BLaER1 (cell line): ENCODE measurements at regions not wholly inside any gene's neighbourhood (a gene's known extent, or its start where the extent isn't known, plus 50 kb on each side); places are given as distances from the start of the nearest gene placed in this dataset.

Experiments used
- H3K27ac ChIP-seq: shearing (Covaris generic); formaldehyde crosslinking; 2 replicates; pipeline ENCODE4 v1.8.1; 2022
- H3K27me3 ChIP-seq: shearing (Covaris generic); formaldehyde crosslinking; 2 replicates; pipeline ENCODE4 v1.8.1; 2022
- H3K36me3 ChIP-seq: shearing (Covaris generic); formaldehyde crosslinking; 2 replicates; pipeline ENCODE4 v1.8.1; 2022
- H3K4me1 ChIP-seq: shearing (Covaris generic); formaldehyde crosslinking; 2 replicates; pipeline ENCODE4 v1.8.1; 2022
- H3K4me2 ChIP-seq: shearing (Covaris generic); formaldehyde crosslinking; 2 replicates; pipeline ENCODE4 v1.8.1; 2022
- H3K4me3 ChIP-seq: shearing (Covaris generic); formaldehyde crosslinking; 2 replicates; pipeline ENCODE4 v1.8.1; 2022
- H3K9ac ChIP-seq: shearing (Covaris generic); formaldehyde crosslinking; 2 replicates; pipeline ENCODE4 v1.8.1; 2022
- H3K9me3 ChIP-seq: shearing (Covaris generic); formaldehyde crosslinking; 2 replicates; pipeline ENCODE4 v1.8.1; 2022
- H4K20me1 ChIP-seq: shearing (Covaris generic); formaldehyde crosslinking; 2 replicates; pipeline ENCODE4 v1.8.1; 2022
- Cebpa-rat ChIP-seq: shearing (Covaris generic); IDR thresholded peaks from 2 replicates; pipeline ENCODE4 v1.8.1; 2022

DNA sequence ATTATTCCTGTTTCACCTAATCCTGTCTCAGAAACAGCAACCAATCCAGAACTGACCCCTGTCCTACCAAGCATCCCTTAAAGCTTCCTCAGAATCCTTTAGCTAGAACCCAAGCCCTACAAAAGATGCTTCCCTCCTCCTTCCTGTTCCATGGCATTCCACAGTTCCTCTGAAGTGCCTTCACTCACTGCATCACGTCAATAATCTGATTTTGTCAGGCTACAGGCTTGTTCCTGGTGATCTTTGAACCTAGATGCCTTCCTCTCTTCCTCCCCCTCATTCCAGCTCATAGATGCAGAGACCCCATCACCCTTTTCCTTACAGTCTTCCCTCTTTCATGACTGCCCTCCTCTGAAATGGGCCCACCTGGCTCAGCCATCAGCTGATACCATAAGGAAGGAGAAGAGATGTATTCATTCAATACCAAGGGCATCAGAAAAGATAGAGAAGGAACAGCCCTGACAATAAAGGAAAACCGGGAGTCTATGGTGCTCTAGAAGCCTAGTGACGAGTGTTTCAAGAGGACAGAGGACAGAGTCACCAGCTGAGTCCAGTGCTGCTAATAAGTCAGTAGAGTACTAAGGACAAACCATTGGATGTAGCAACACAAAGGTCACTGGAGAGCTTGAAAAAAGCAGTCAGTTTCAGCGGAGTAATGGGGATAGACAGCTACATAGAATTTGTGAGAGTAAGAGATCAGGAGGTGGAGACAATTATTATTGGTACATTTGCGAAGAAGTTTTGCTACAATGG, 62.5 kb upstream of the SPDEF start:
- peaks cover 51% of the 10 kb centered on the region for H4K20me1 ChIP-seq
- no peak overlapping the region for H3K4me2 ChIP-seq
- H3K9me3 ChIP-seq = no peaks in the 10 kb centered on the region
- H3K9ac ChIP-seq = no peak overlapping the region
- no peaks in the 10 kb centered on the region for H3K4me1 ChIP-seq
- no peak overlapping the region for H3K27ac ChIP-seq
- TF ChIP-seq Cebpa-rat = no peak
- no peaks in the 10 kb centered on the region for H3K27me3 ChIP-seq
- H3K4me3 ChIP-seq = no peak overlapping the region
- peaks cover 33% of the 10 kb centered on the region for H3K36me3 ChIP-seq

DNA sequence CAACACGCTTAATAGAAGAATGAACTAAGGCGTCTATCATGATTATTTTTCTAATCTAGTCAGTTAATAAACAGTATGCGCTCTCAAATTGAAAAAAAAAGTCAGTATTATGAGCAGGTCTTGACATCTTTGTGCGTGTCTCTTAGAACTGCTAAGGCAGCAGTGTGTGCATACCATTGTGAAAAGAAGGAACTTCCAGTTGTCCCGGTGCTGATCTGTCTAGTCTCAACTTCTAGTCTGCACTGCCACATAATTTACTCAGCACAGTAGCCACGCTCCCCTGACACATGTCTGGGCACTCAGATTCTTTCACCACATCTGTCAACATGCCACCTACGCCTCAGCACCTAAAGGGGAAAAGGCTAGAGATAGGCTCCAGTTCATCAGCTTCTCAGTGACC, 61.1 kb upstream of the SPDEF start:
- Histone ChIP-seq H3K36me3 (peaks cover 39% of the 10 kb centered on the region), H3K4me2 (no peak overlapping the region), H3K4me1 (no peaks in the 10 kb centered on the region), H3K9ac (no peak overlapping the region), H3K27me3 (no peaks in the 10 kb centered on the region), H3K4me3 (no peak overlapping the region), H3K9me3 (no peaks in the 10 kb centered on the region), H4K20me1 (peaks cover 54% of the 10 kb centered on the region), H3K27ac (no peak overlapping the region)
- no peak for TF ChIP-seq Cebpa-rat

GRCh38 chr6:34616227-34616585, 60.1 kb upstream of the SPDEF start:
- no peak overlapping the region for H3K4me3 ChIP-seq
- no peak overlapping the region for H3K9ac ChIP-seq
- no peaks in the 10 kb centered on the region for H3K4me1 ChIP-seq
- H3K9me3 ChIP-seq = no peaks in the 10 kb centered on the region
- H4K20me1 ChIP-seq = peaks cover 58% of the 10 kb centered on the region
- peaks cover 34% of the 10 kb centered on the region for H3K36me3 ChIP-seq
- H3K27ac ChIP-seq = no peak overlapping the region
- no peak overlapping the region for H3K4me2 ChIP-seq
- H3K27me3 ChIP-seq = no peaks in the 10 kb centered on the region
- no peak for TF ChIP-seq Cebpa-rat

GRCh38 chr6:34615574-34616226, 59.6 kb upstream of the SPDEF start:
- Histone ChIP-seq H3K9ac (no peak overlapping the region), H3K4me2 (no peak overlapping the region), H3K4me3 (no peak overlapping the region), H3K27me3 (no peaks in the 10 kb centered on the region), H3K36me3 (peaks cover 34% of the 10 kb centered on the region), H4K20me1 (peaks cover 62% of the 10 kb centered on the region), H3K9me3 (no peaks in the 10 kb centered on the region), H3K27ac (no peak overlapping the region), H3K4me1 (no peaks in the 10 kb centered on the region)
- no peak for TF ChIP-seq Cebpa-rat

DNA sequence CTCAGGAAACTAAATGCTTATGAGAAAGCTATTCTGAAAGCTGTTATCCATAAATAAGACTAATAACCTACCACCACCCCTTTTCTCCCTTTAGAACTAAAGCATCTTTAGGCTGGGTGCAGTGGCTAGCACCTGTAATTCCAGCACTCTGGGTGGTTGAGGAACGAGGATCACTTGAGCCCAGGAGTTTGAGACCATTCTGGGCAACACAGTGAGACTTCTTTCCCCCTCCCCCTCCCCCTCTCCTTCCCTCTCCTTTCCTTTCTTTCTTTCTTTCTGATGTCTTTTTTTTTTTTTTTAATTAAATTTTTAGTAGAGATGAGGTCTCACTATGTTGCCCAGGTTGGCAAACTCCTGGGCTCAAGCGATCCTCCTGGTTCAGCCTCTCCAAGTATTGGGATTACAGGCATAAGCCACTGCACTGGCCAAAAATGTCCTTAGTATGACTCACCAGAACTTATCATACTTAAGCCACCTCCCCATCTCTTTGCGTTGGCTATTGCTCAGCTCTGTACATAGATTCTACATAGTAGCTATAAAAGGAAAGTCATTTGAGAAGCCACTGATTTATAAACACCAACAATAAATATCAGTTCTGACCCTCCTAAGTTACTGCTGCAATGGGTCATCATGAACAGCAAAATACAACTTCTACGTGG, 54.8 kb upstream of the SPDEF start:
- Histone ChIP-seq H3K9ac (no peak overlapping the region), H3K4me2 (no peak overlapping the region), H3K9me3 (no peaks in the 10 kb centered on the region), H3K4me3 (no peak overlapping the region), H4K20me1 (peaks cover 64% of the 10 kb centered on the region), H3K4me1 (no peaks in the 10 kb centered on the region), H3K27me3 (no peaks in the 10 kb centered on the region), H3K36me3 (peaks cover 41% of the 10 kb centered on the region), H3K27ac (no peak overlapping the region)
- no peak for TF ChIP-seq Cebpa-rat

DNA sequence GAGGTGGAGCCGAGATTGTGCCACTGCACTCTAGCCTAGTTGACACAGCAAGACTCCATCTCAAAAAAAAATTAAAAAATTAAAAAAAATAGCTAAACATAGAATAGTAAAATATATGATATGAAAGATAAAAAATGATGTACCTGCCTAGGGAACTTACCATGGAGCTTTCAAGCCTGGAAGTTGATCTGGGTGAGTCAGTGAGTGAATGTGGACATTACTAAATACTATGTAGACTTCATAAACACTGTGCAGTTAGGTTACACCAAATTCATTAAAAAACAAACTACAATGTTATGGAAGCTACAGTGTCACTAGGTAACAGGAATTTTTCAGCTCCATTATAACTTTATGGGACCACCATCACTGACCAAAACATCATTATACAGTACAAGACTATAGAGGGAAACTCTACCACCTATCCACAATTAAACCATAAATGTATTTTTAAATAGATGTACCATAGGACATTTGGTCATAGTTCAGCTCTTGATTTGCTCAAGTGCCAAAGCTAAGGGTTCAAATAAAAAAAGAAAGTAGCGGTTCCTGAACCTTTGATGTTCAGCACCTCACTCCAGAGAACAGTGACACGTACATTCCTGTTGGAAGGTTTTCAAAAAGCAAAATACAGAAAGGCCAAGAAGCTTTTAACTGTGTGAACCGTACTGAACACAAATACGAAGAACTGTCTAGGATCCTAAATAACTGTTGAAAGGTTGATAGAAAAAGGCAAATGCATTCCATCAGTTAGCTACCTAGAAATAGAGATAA, 52.4 kb upstream of the SPDEF start:
- no peak overlapping the region for H3K4me2 ChIP-seq
- H4K20me1 ChIP-seq = peaks cover 55% of the 10 kb centered on the region
- H3K27me3 ChIP-seq = no peaks in the 10 kb centered on the region
- H3K9me3 ChIP-seq = no peaks in the 10 kb centered on the region
- H3K4me1 ChIP-seq = peaks cover 1% of the 10 kb centered on the region; the same call in 1 of the 2 replicates
- H3K27ac ChIP-seq = no peak overlapping the region
- no peak for TF ChIP-seq Cebpa-rat
- H3K9ac ChIP-seq = no peak overlapping the region; the same call in 1 of the 2 replicates
- H3K4me3 ChIP-seq = no peak overlapping the region
- peaks cover 49% of the 10 kb centered on the region for H3K36me3 ChIP-seq

- H3K4me2 ChIP-seq = no peak overlapping the region
- H3K27ac ChIP-seq = no peak overlapping the region
- H3K27me3 ChIP-seq = no peaks in the 10 kb centered on the region
- H4K20me1 ChIP-seq = peaks cover 66% of the 10 kb centered on the region
- no peak for TF ChIP-seq Cebpa-rat
- peaks cover 58% of the 10 kb centered on the region for H3K36me3 ChIP-seq
- H3K9me3 ChIP-seq = no peaks in the 10 kb centered on the region
- no peak overlapping the region for H3K9ac ChIP-seq
- H3K4me1 ChIP-seq = peaks cover 19% of the 10 kb centered on the region
- no peak overlapping the region for H3K4me3 ChIP-seq
These were observed 50.5 kb upstream of the SPDEF start for GRCh38 chr6:34606477-34607265.
